ENCODE measurements at regions not wholly inside any gene's neighbourhood (a gene's known extent, or its start where the extent isn't known, plus 50 kb on each side); places are given as distances from the start of the nearest gene placed in this dataset.

- ATAC-seq (no peak), DNase-seq (ENCODE audit: low read depth, low spot score) (no peak)
- Histone ChIP-seq H3K36me3 (ENCODE audit: control insufficient read depth in 1 of 2, insufficient read depth in 2 of 2, low read length in 2 of 2) (no peaks in the 10 kb centered on the region), H3K9me3 (ENCODE audit: control insufficient read depth in 1 of 2, insufficient read depth in 1 of 2, low read depth in 1 of 2, low read length in 2 of 2) (no peaks in the 10 kb centered on the region), H3K27me3 (ENCODE audit: insufficient read depth, low read length) (no peaks in the 10 kb centered on the region), H4K20me1 (ENCODE audit: insufficient read depth) (no peaks in the 10 kb centered on the region), H3K4me3 (replicated peaks in 1 of 2; ENCODE audit: low read depth in 1 of 2, low read length in 2 of 2) (no peak overlapping the region), H3K9ac (ENCODE audit: low read length) (no peak overlapping the region), H3K9me2 (ENCODE audit: insufficient read depth) (no peaks in the 10 kb centered on the region), H3K79me2 (ENCODE audit: insufficient read depth, low read length) (no peaks in the 10 kb centered on the region), H3K27ac (ENCODE audit: low read depth, low read length) (no peak overlapping the region), H2AFZ (ENCODE audit: low read depth, low read length, poor library complexity, severe bottlenecking) (no peak overlapping the region), H3K4me2 (ENCODE audit: low read length) (no peak overlapping the region), H3K4me1 (ENCODE audit: control insufficient read depth in 1 of 2, insufficient read depth in 2 of 2, low read length in 2 of 2) (no peaks in the 10 kb centered on the region)
- ChIA-PET CTCF (no interaction called here), RAD21 (ENCODE audit: low non-redundant PET in 1 of 2, low total read pairs in 2 of 2, uncharacterized antibody in 2 of 2, unreplicated experiment in 2 of 2) (no interaction called here), POLR2A (no interaction called here)
- TF ChIP-seq POLR2A (IDR thresholded peaks at IDR 0.05; ENCODE audit: borderline replicate concordance, extremely low read depth, insufficient read depth, insufficient read length) = no peak
- TF ChIP-seq JUND (IDR thresholded peaks at IDR 0.05) = no peak
- no peak for TF ChIP-seq YY1 (IDR thresholded peaks at IDR 0.05; ENCODE audit: extremely low read depth, insufficient replicate concordance, low read depth, low read length)
- TF ChIP-seq EGR1 (IDR thresholded peaks at IDR 0.05; ENCODE audit: low read depth) = no peak
- no peak for TF ChIP-seq TCF7L2 (IDR thresholded peaks at IDR 0.05; ENCODE audit: borderline replicate concordance, extremely low read depth, insufficient read depth, insufficient read length)
- TF ChIP-seq CBX3 (IDR thresholded peaks at IDR 0.05; ENCODE audit: low read depth) = no peak
- no peak for TF ChIP-seq SRF (IDR thresholded peaks at IDR 0.05; ENCODE audit: low read depth)
- no peak for TF ChIP-seq RAD21 (IDR thresholded peaks at IDR 0.05; ENCODE audit: low read depth)
- intact Hi-C loops (cut with micrococcal nuclease) = no loop called here
- BruUV-seq (replicated peaks) = no TSS peak
Observed at GRCh38 chr4:31189938-31190337, 469.8 kb downstream of the PCDH7 start.

GRCh38 chr4:31190671-31191070 is 470.5 kb downstream of the PCDH7 start:
- Histone ChIP-seq H3K4me1 (ENCODE audit: control insufficient read depth in 1 of 2, insufficient read depth in 2 of 2, low read length in 2 of 2) (no peaks in the 10 kb centered on the region), H3K36me3 (ENCODE audit: control insufficient read depth in 1 of 2, insufficient read depth in 2 of 2, low read length in 2 of 2) (no peaks in the 10 kb centered on the region), H4K20me1 (ENCODE audit: insufficient read depth) (no peaks in the 10 kb centered on the region), H3K27me3 (ENCODE audit: insufficient read depth, low read length) (no peaks in the 10 kb centered on the region), H3K9me3 (ENCODE audit: control insufficient read depth in 1 of 2, insufficient read depth in 1 of 2, low read depth in 1 of 2, low read length in 2 of 2) (no peaks in the 10 kb centered on the region), H3K4me3 (replicated peaks in 1 of 2; ENCODE audit: low read depth in 1 of 2, low read length in 2 of 2) (no peak overlapping the region), H3K79me2 (ENCODE audit: insufficient read depth, low read length) (no peaks in the 10 kb centered on the region), H3K9me2 (ENCODE audit: insufficient read depth) (no peaks in the 10 kb centered on the region), H2AFZ (ENCODE audit: low read depth, low read length, poor library complexity, severe bottlenecking) (no peak overlapping the region), H3K9ac (ENCODE audit: low read length) (no peak overlapping the region), H3K27ac (ENCODE audit: low read depth, low read length) (no peak overlapping the region), H3K4me2 (ENCODE audit: low read length) (no peak overlapping the region)
- DNase-seq (ENCODE audit: low read depth, low spot score) = no peak
- ChIA-PET RAD21 (ENCODE audit: low non-redundant PET in 1 of 2, low total read pairs in 2 of 2, uncharacterized antibody in 2 of 2, unreplicated experiment in 2 of 2) (no interaction called here), POLR2A (no interaction called here), CTCF (no interaction called here)
- BruUV-seq (replicated peaks) = no TSS peak
- ATAC-seq = no peak
- intact Hi-C loops (cut with micrococcal nuclease) = no loop called here
- TF ChIP-seq SP1 (IDR thresholded peaks at IDR 0.05; ENCODE audit: low read depth) (no peak), JUND (IDR thresholded peaks at IDR 0.05) (no peak), ZBTB33 (IDR thresholded peaks at IDR 0.05; ENCODE audit: extremely low read depth, insufficient replicate concordance, low read length) (no peak), TCF7L2 (IDR thresholded peaks at IDR 0.05; ENCODE audit: borderline replicate concordance, extremely low read depth, insufficient read depth, insufficient read length) (no peak), EZH2 (IDR thresholded peaks at IDR 0.05) (no peak), CTCF (IDR thresholded peaks at IDR 0.05 in 2 of 3, conservative IDR thresholded peaks at IDR 0.05 in 1 of 3; ENCODE audit: borderline replicate concordance in 1 of 3, insufficient read depth in 1 of 3, low read depth in 2 of 3, low read length in 2 of 3) (no peak), YY1 (IDR thresholded peaks at IDR 0.05; ENCODE audit: extremely low read depth, insufficient replicate concordance, low read depth, low read length) (no peak), EZH2phosphoT487 (IDR thresholded peaks at IDR 0.05; ENCODE audit: borderline replicate concordance) (no peak), FOSL1 (IDR thresholded peaks at IDR 0.05; ENCODE audit: low read depth) (no peak)

Measured in HCT116 (cell line).